Choroid plexus epithelial cell (primary cell): ENCODE measurements at regions not wholly inside any gene's neighbourhood (a gene's known extent, or its start where the extent isn't known, plus 50 kb on each side); places are given as distances from the start of the nearest gene placed in this dataset.

Source experiments
- DNase-seq: peaks from one replicate; pipeline ENCODE4 v3.0.0-alpha.2; 2010; ENCODE audit warnings: low read depth
- H3K4me3 ChIP-seq: 2 replicates; pipeline ENCODE4 v1.5.1; 2011; ENCODE audit warnings: low read depth, mild to moderate bottlenecking, control low read depth, low read length, moderate library complexity
- CTCF ChIP-seq: conservative IDR thresholded peaks from 2 replicates; pipeline ENCODE4 v1.5.1; 2011; ENCODE audit warnings: low read depth, mild to moderate bottlenecking, control low read depth, inconsistent platforms, low read length, moderate library complexity

GRCh38 chr10:33066558-33067236 is 108.7 kb upstream of the ITGB1 start:
- DNase-seq, result peak; percentile 54
- TF ChIP-seq CTCF, result peak; percentile 47
- no peak overlapping the region for H3K4me3 ChIP-seq

- TF ChIP-seq CTCF, result no peak
- DNase-seq, result peak; percentile 26
- H3K4me3 ChIP-seq, result no peak overlapping the region
Measured at GRCh38 chr10:33065111-33065510, 107.1 kb upstream of the ITGB1 start.

GRCh38 chr10:33064706-33065105 is 106.7 kb upstream of the ITGB1 start:
- H3K4me3 ChIP-seq, result no peak overlapping the region
- TF ChIP-seq CTCF, result no peak
- DNase-seq, result peak; percentile 12

- no peak overlapping the region for H3K4me3 ChIP-seq
- no peak for DNase-seq
- TF ChIP-seq CTCF, result no peak
Measured at GRCh38 chr10:33057620-33058019, 99.6 kb upstream of the ITGB1 start.

- no peak for DNase-seq
- no peak for TF ChIP-seq CTCF
- no peak overlapping the region for H3K4me3 ChIP-seq
Measured at GRCh38 chr10:33056828-33057596, 99.0 kb upstream of the ITGB1 start.

- no peak for TF ChIP-seq CTCF
- DNase-seq, result peak; percentile 39
- H3K4me3 ChIP-seq, result no peak overlapping the region
Measured at GRCh38 chr10:33055625-33056024, 97.6 kb upstream of the ITGB1 start.
